NOMO-1 treated with dmso at 0.1 percent for 144 hours (cell line): ENCODE measurements at regions not wholly inside any gene's neighbourhood (a gene's known extent, or its start where the extent isn't known, plus 50 kb on each side); places are given as distances from the start of the nearest gene placed in this dataset.

Experiments
- DNase-seq: peaks from one replicate; lab custom pipeline; 2025; ENCODE audit not compliant: unreplicated experiment; lab: John Stamatoyannopoulos, UW

DNA sequence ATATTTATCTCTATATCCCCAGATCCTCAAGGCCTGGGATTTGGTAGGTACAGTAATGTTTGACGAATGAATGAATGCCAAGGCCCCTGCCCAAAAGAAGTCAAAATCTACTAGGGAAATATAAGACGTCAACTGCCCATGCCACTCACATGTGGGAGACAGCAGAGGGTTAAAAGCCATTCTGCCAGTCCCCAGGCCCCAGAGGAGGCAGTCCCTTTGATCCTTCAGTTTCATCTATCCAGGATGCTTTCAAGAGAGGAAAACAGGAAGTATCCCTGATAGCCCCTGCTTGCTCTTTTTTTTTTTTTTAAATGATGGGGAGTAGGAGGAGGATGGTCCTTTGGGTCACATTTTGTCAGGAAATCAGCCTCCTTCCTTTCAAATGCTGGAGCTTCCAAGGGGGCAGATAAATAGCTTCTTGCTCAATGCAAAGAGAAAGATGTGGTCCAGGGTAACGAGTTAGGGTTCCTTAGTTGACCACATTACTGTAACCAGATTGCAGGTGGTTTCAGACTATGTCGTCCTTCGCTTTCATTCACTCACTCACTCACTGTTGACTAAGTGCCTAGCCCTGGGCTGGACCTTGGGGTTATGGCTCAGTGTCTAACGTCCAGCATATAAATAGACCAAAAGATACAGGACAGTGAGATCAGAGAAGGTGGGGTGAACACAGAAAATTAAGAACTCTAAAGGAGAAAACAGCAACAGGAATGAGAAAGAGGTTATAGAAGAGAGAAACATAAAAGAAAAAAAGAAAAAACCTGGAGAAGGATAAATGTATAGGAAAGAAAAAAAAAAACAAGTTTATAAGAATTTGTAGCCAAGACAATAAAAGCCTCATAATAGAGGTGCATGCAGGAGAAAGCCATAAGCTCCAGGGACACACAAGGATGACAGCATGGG, 64.6 kb upstream of the PIM1 start:
- DNase-seq, result no peak

DNA sequence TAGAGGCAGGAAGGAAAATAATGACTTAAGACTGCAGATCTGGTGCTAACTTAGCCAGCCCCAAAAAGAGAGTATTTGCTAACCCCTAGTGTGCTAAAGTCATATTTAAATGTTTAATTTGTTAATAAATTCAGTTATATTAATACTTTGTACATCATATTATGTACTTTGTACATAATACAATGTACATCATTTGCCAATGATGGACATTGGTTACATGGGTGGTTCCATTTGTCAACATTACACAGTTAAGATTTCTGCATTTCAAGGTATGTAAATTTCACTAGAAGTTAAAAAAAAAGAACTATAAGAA, 63.9 kb upstream of the PIM1 start:
- no peak for DNase-seq

DNA sequence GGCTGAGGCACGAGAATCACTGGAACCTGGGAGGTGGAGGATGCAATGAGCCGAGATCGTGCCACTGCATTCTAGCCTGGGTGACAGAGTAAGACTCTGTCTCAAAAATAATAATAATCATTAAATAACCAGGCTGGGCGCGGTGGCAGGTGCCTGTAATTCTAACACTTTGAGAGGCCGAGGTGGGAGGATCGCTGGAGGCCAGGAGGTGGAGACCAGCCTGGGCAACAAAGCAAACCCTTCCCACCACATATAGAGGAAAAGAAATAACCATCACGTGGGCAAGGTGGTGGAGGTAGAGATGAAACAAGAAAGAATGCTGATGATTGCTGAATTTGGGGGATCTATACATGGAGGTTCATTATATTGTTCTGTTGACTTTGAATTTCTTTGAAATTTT, 63.4 kb upstream of the PIM1 start:
- no peak for DNase-seq

DNA sequence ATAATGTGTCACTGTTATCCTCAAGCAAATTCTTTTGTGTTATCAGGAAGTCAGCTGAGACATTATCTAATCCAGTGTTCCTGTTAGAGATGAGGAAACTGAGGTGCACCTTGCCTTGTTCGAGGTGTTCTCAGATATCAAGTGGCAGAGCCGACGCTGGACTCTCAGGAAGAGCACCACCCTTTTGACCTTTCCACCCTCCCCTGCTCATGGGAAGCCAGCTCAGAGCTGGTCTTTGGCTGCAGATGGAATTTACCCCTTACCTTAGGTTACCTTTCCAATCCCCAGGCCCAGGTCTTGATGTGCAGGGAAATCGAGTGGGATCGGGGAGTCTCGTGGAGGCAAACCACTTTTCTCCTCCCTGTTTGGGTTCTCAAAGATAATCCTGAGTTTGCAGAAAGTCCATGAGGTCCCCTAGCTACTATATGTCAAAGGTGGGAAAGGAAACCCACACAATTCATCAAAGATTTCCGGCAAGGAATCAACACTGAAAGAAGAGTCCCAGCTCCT, 62.9 kb upstream of the PIM1 start:
- DNase-seq, result no peak

DNA sequence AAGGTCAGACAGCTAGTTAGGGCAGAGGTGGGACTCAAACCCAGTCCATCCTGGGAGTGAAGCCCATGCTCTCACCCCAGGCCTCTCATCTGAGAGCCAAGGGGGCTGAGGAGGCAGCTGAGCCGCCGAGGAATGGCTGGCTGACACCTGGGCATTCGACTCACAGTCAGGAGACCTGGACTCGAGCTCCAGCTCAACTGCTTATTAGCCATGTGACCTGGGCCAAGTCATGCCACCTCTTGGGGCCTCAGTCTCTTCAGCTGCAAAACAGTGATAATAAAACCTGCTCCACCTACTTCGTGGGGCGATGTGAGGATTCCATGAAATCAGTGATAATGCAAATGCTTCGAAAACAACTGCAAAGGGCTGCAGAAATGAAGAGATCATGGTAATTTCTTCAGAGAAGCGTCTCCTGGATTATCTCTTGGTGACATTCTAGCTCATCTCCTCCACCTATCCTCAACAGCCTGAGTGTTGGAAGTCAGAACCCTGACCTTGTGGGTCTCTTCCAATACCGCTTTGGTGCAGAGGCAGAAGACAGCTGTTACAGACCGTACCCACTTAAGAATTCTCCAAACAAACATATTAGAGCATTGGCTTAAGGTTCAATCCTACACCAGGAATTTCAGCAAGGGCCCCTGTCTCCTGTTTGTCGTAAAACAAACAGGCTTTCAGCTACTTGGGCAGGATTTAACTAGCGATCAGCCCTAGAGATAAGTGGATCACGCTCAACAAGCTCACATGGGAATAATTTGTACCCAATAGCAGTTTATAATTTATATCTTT, 60.0 kb upstream of the PIM1 start:
- DNase-seq, result no peak

DNA sequence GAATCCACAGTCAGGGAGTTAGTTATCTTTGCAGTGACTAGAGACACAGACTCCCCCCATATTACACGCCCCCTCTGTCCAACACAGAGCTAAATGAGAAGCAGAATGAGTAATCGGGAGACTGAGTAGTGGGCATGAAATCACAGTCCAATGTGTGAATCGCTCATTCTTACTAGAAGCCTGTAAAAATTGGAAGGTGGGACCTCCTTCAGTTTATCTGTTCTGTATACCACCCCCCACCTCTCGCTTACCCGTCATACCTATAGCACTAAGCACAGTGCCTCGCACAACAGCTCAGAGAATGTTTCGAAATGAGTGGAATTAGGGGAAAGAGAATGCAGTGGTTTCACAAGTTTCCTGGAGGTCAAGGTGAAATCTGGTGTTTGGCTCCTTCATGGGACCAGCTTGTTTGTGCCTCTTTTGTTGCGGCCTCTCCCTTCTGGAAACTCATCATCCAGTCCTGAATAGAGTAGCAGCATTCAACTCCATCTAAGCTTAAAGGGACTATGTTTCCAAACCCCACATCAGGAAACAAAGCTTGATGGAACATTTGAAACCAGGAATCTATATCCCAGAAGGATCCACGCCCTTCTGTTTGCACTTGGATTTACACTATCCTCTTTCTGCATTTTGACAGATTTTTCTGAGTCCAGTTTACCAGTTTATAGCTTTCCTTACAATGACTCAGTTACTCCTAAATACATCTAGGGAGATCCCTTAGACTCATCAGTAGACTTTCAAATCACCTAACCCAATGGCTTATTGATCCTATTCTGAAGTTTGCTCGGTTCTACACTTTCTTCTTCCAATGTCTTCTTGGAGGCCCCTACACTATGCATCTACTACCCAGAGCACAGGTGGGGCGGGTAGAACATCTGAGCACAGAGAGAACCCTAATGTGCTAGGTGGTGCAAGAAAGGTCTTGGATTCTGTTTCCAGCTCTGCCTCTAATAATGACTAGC, 59.2 kb upstream of the PIM1 start:
- DNase-seq, result no peak

DNA sequence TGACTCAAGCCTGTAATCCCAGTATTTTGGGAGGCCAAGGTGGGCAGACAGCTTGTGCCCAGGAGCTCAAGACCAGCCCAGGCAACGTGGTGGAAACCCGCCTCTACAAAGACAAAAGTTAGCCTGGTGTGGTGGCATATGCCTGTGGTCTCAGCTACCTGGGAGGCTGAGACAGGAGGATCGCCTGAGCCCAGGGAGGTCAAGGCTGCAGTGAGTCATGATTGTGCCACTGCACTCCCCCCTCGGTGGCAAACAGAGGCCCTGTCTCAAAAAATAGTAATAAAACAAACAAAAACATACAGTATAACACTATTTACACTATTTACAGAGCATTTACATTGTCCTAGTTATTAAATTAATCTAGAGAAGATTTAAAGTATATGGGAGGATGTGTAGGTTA, 56.0 kb upstream of the PIM1 start:
- no peak for DNase-seq

DNA sequence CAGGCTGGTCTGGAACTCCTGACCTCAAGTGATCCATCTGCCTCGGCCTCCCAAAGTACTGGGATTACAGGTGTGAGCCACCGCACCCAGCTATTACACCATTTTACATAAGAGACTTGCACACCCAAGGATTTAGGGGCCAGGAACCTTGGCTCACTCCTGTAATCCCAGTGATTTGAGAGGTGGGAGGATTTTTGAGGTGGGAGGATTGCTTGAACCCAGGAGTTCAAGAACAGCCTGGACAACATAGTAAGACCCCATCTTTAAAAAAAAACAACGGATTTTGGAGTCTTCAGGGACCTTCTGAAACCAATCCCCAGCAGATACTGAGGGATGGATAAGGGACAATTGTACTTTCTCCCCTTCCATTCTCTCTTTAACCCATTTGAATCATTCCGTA, 55.3 kb upstream of the PIM1 start:
- no peak for DNase-seq

DNA sequence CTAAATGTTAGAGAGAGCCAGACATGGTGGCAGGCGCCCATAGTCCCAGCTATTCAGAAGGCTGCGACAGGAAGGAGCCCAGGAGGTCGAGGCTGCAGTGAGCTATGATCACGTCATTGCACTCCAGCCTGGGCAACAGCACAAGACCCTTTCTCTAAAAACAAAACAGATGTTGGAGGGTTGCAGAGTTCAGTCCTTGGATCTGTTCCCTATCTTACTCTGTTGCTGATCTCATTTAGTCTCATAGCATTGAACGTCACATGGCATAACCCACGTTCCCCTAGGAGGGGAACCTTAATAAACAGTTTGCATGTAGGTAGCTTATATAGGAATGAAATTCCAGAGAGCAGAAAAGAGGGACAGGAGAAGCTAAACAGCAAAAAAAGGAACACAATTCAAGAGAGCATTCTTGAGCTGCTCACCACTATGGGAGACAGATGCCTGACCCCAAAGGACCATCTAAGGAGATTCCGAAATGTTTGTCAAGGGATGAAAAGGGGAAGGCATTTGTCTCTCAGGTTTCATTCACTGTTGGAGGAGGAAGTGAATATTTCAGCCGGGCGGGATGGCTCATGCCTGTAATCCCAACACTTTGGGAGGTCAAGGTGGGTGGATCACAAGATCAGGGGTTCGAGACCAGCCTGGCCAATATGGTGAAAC, 54.6 kb upstream of the PIM1 start:
- peak; percentile 48 for DNase-seq

DNA sequence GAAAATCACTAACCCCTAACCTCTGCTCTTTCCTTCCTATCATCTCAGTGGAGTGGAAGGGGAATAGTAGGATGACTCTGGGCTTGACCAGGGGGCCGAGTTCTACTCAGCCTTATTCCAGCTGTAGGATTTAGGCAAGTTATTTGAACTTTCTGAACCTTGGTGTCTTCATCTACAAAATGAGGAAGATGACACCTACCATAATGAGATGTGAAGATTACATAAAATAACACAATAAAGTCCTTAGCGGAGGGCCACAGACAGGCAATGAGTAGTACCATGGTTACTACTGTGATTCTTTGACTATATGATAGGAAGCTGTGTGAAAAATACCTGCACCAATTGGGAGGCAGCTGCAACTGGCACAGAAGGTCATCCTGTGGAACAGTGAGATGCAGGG, 53.6 kb upstream of the PIM1 start:
- DNase-seq, result peak; percentile 12

DNA sequence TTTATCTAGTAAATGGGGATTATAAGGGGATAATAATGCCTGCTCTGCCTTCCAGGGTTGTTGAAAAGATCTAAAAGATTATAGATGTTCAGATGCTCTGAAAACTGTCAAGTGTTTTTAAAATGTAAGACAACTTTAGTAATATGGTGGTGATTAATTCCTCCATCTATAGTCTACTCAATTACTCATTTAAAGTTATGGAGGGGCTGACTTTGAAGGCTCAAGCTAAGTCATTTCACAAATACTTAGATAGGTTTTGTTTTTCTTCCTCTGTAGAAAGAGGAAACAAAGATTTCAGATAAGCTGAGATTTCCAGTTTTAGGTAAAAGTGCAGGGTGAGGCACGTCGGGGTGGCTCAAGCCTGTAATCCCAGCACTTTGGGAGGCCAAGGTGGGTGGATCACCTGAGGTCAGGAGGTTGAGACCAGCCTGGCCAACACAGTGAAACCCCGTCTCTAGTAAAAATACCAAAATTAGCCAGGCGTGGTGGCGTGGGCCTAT, 50.5 kb upstream of the PIM1 start:
- no peak for DNase-seq
